WTC11 (cell line): ENCODE measurements at regions not wholly inside any gene's neighbourhood (a gene's known extent, or its start where the extent isn't known, plus 50 kb on each side); places are given as distances from the start of the nearest gene placed in this dataset.
"Not testable (repeated sequence)": the region's sequence is repeated elsewhere in the genome, so short reads cannot be mapped to it uniquely, and the experiment has no call there.

Experiments used
- ATAC-seq: fragments of 200-7000 bp; cut with Tn5 transposase; 2 replicates; pipeline ENCODE4 v1.10.0; 2021; ENCODE audit warnings: mild to moderate bottlenecking, moderate library complexity
- CTCF ChIA-PET: fragments of 300-600 bp; sonication (Branson Sonifier 250); formaldehyde crosslinking; loops from one replicate; lab custom pipeline; 2021; ENCODE audit warnings: antibody characterized with exemption; lab: Charles Lee
- POLR2A ChIA-PET: fragments of 350-600 bp; sonication (Branson Sonifier 250); formaldehyde crosslinking; loops from one replicate; lab custom pipeline; 2021; ENCODE audit warnings: antibody characterized with exemption; lab: Charles Lee
- DNase-seq: peaks from one replicate; pipeline ENCODE4 v3.0.0; 2021; ENCODE audit warnings: low spot score
- H3K27ac Mint-ChIP-seq: 2 replicates; pipeline ENCODE4 v1.8.0; 2021; ENCODE audit warnings: mixed read lengths
- H3K27me3 Mint-ChIP-seq: 2 replicates; pipeline ENCODE4 v1.8.0; 2021; ENCODE audit warnings: low read depth, mild to moderate bottlenecking, moderate library complexity, mixed read lengths
- H3K36me3 Mint-ChIP-seq: 2 replicates; pipeline ENCODE4 v1.8.0; 2021; ENCODE audit warnings: mixed read lengths
- H3K4me1 Mint-ChIP-seq: 2 replicates; pipeline ENCODE4 v1.8.0; 2022; ENCODE audit warnings: mixed read lengths
- H3K4me3 Mint-ChIP-seq: 2 replicates; pipeline ENCODE4 v1.8.0; 2021; ENCODE audit warnings: mild to moderate bottlenecking, moderate library complexity, mixed read lengths
- H3K9me3 Mint-ChIP-seq: 2 replicates; pipeline ENCODE4 v1.8.0; 2021; ENCODE audit warnings: mixed read lengths
- AFF4 ChIP-seq: sonication (generic); formaldehyde crosslinking; IDR thresholded peaks from 2 replicates; pipeline ENCODE4 v1.8.1; 2023; ENCODE audit warnings: mild to moderate bottlenecking, missing genetic modification reagents, borderline replicate concordance
- ATF1 ChIP-seq: sonication (generic); formaldehyde crosslinking; IDR thresholded peaks from 2 replicates; pipeline ENCODE4 v1.8.1; 2023; ENCODE audit warnings: mild to moderate bottlenecking, moderate library complexity, missing genetic modification reagents
- ATF3 ChIP-seq: sonication (generic); formaldehyde crosslinking; conservative IDR thresholded peaks from 2 replicates; pipeline ENCODE4 v1.8.1; 2022; ENCODE audit warnings: mild to moderate bottlenecking, missing genetic modification reagents
- FOXJ3 ChIP-seq: sonication (generic); formaldehyde crosslinking; IDR thresholded peaks from 2 replicates; pipeline ENCODE4 v1.9.0; 2021; ENCODE audit warnings: missing genetic modification reagents, mild to moderate bottlenecking, borderline replicate concordance
- GRHL2 ChIP-seq: fragments of 250-450 bp; sonication (Bioruptor Pico); IDR thresholded peaks from 2 replicates; pipeline ENCODE4 v1.8.0; 2022; ENCODE audit warnings: mild to moderate bottlenecking, moderate library complexity; ENCODE audit not compliant: insufficient replicate concordance, severe bottlenecking
- NFE2L1 ChIP-seq: sonication (generic); formaldehyde crosslinking; IDR thresholded peaks from 2 replicates; pipeline ENCODE4 v1.8.1; 2023; ENCODE audit warnings: missing genetic modification reagents
- NFYB ChIP-seq: sonication (generic); formaldehyde crosslinking; conservative IDR thresholded peaks from 2 replicates; pipeline ENCODE4 v1.8.0; 2022; ENCODE audit warnings: low read depth, missing genetic modification reagents
- OVOL2 ChIP-seq: fragments of 250-450 bp; sonication (Bioruptor Pico); IDR thresholded peaks from 2 replicates; pipeline ENCODE4 v1.9.0; 2021; ENCODE audit warnings: mild to moderate bottlenecking, borderline replicate concordance
- SMAD3 ChIP-seq: sonication (generic); formaldehyde crosslinking; IDR thresholded peaks from 2 replicates; pipeline ENCODE4 v1.8.0; 2022; ENCODE audit warnings: missing genetic modification reagents, mild to moderate bottlenecking, borderline replicate concordance
- SOX15 ChIP-seq: fragments of 250-450 bp; sonication (Bioruptor Pico); IDR thresholded peaks from 2 replicates; pipeline ENCODE4 v1.9.0; 2021; ENCODE audit warnings: mild to moderate bottlenecking
- ZNF396 ChIP-seq: fragments of 250-450 bp; sonication (Bioruptor Pico); IDR thresholded peaks from 2 replicates; pipeline ENCODE4 v1.8.0; 2021; ENCODE audit warnings: mild to moderate bottlenecking, moderate library complexity, borderline replicate concordance
- TF ChIP-seq, protein P1 (sequence below): sonication (generic); formaldehyde crosslinking; IDR thresholded peaks from 2 replicates; pipeline ENCODE4 v1.8.1; 2023; ENCODE audit warnings: mild to moderate bottlenecking, moderate library complexity, missing genetic modification reagents
- TF ChIP-seq, protein P2 (sequence below): sonication (generic); formaldehyde crosslinking; IDR thresholded peaks from 2 replicates; pipeline ENCODE4 v1.8.1; 2022; ENCODE audit warnings: mild to moderate bottlenecking, moderate library complexity, missing genetic modification reagents
- TF ChIP-seq, protein P3 (sequence below): fragments of 250-450 bp; sonication (Bioruptor Pico); IDR thresholded peaks from 2 replicates; pipeline ENCODE4 v1.9.0; 2021; ENCODE audit warnings: mild to moderate bottlenecking
- TF ChIP-seq, protein P4 (sequence below): fragments of 250-450 bp; sonication (Bioruptor Pico); conservative IDR thresholded peaks from 2 replicates; pipeline ENCODE4 v1.9.0; 2021; ENCODE audit warnings: mild to moderate bottlenecking

- TF ChIP-seq AFF4 (CRISPR knock-in tag) (no peak), GRHL2 (CRISPR knock-in tag) (no peak), FOXJ3 (CRISPR knock-in tag) (no peak), ATF3 (CRISPR knock-in tag) (no peak), OVOL2 (CRISPR knock-in tag) (no peak), SMAD3 (CRISPR knock-in tag) (no peak), SOX15 (CRISPR knock-in tag) (no peak), NFYB (CRISPR knock-in tag) (no peak), ZNF396 (CRISPR knock-in tag) (no peak), NFE2L1 (CRISPR knock-in tag) (no peak), ATF1 (CRISPR knock-in tag) (no peak)
- TF ChIP-seq, protein P1, sequence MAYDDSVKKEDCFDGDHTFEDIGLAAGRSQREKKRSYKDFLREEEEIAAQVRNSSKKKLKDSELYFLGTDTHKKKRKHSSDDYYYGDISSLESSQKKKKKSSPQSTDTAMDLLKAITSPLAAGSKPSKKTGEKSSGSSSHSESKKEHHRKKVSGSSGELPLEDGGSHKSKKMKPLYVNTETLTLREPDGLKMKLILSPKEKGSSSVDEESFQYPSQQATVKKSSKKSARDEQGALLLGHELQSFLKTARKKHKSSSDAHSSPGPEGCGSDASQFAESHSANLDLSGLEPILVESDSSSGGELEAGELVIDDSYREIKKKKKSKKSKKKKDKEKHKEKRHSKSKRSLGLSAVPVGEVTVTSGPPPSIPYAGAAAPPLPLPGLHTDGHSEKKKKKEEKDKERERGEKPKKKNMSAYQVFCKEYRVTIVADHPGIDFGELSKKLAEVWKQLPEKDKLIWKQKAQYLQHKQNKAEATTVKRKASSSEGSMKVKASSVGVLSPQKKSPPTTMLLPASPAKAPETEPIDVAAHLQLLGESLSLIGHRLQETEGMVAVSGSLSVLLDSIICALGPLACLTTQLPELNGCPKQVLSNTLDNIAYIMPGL (CRISPR knock-in tag), result no peak
- TF ChIP-seq, protein P2, sequence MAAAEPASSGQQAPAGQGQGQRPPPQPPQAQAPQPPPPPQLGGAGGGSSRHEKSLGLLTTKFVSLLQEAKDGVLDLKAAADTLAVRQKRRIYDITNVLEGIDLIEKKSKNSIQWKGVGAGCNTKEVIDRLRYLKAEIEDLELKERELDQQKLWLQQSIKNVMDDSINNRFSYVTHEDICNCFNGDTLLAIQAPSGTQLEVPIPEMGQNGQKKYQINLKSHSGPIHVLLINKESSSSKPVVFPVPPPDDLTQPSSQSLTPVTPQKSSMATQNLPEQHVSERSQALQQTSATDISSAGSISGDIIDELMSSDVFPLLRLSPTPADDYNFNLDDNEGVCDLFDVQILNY, result no peak
- TF ChIP-seq, protein P3, sequence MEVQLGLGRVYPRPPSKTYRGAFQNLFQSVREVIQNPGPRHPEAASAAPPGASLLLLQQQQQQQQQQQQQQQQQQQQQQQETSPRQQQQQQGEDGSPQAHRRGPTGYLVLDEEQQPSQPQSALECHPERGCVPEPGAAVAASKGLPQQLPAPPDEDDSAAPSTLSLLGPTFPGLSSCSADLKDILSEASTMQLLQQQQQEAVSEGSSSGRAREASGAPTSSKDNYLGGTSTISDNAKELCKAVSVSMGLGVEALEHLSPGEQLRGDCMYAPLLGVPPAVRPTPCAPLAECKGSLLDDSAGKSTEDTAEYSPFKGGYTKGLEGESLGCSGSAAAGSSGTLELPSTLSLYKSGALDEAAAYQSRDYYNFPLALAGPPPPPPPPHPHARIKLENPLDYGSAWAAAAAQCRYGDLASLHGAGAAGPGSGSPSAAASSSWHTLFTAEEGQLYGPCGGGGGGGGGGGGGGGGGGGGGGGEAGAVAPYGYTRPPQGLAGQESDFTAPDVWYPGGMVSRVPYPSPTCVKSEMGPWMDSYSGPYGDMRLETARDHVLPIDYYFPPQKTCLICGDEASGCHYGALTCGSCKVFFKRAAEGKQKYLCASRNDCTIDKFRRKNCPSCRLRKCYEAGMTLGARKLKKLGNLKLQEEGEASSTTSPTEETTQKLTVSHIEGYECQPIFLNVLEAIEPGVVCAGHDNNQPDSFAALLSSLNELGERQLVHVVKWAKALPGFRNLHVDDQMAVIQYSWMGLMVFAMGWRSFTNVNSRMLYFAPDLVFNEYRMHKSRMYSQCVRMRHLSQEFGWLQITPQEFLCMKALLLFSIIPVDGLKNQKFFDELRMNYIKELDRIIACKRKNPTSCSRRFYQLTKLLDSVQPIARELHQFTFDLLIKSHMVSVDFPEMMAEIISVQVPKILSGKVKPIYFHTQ (CRISPR knock-in tag), result no peak
- TF ChIP-seq, protein P4, sequence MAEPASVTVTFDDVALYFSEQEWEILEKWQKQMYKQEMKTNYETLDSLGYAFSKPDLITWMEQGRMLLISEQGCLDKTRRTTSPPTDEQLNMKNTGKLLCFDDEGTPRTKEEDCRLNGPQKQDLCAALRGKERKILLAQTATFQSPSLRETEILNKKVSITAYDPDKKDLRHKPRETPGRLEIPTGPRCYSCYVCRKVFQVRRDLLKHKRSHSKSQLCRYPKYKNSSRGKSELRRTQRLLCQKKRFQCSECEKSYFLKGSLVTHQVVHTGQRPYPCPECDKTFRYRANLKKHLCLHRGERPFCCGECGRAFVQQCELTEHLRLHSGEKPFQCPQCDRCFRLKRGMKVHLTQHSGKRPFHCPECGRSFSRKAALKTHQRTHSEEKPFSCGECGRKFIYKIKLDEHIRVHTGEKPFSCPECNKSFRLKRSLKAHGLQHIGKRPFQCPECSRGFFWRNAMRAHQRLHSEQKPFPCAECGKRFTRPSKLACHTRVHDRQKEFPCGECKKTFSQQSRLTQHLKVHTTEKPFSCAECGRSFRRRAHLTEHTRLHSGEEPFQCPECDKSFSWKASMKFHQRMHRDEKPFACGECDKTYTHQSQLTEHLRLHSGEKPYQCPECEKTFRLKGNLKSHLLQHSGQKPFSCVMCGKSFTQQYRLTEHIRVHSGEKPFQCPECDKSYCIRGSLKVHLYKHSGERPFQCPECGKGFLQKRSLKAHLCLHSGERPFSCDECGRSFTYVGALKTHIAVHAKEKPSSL (CRISPR knock-in tag), result no peak
- Mint-ChIP-seq H3K27ac (no peak overlapping the region), H3K4me3 (no peak overlapping the region), H3K4me1 (peaks cover 10% of the 10 kb centered on the region; the same call in 1 of the 2 replicates), H3K27me3 (no peaks in the 10 kb centered on the region), H3K9me3 (peaks cover 13% of the 10 kb centered on the region), H3K36me3 (no peaks in the 10 kb centered on the region; the same call in 1 of the 2 replicates)
- ATAC-seq, result no peak
- ChIA-PET POLR2A (no interaction called here), CTCF (no interaction called here)
- DNase-seq, result no peak
Observed at GRCh38 chr4:19021617-19022016, 1000.1 kb upstream of the LCORL start.

- H3K4me1 Mint-ChIP-seq, POLR2A ChIA-PET, ATAC-seq, DNase-seq, H3K36me3 Mint-ChIP-seq, H3K4me3 Mint-ChIP-seq, H3K27ac Mint-ChIP-seq, CTCF ChIA-PET, H3K27me3 Mint-ChIP-seq: not testable (repeated sequence)
- peaks cover 11% of the 10 kb centered on the region for H3K9me3 Mint-ChIP-seq
Observed at GRCh38 chr4:19016550-19016949, 995.0 kb upstream of the LCORL start.
